MM.1S (cell line): ENCODE measurements at regions not wholly inside any gene's neighbourhood (a gene's known extent, or its start where the extent isn't known, plus 50 kb on each side); places are given as distances from the start of the nearest gene placed in this dataset.
"Not testable (repeated sequence)": the region's sequence is repeated elsewhere in the genome, so short reads cannot be mapped to it uniquely, and the experiment has no call there.

Source experiments
- EZH2 ChIP-seq: fragments of 300-600 bp; sonication (generic); optimal IDR thresholded peaks from 2 replicates; pipeline ENCODE3; 2017; ENCODE audit warnings: low read depth, mild to moderate bottlenecking, antibody characterized with exemption, low read length, mixed read lengths
- EZH2phosphoT487 ChIP-seq: fragments of 300-600 bp; sonication (generic); IDR thresholded peaks from 2 replicates; pipeline ENCODE4 v1.6.1; 2018; ENCODE audit warnings: antibody characterized with exemption, low read length
- TF ChIP-seq, protein P1 (sequence below): fragments of 300-600 bp; sonication (generic); IDR thresholded peaks from 2 replicates; pipeline ENCODE4 v1.5.1; 2016; ENCODE audit warnings: antibody characterized with exemption, low read length, mixed read lengths

DNA sequence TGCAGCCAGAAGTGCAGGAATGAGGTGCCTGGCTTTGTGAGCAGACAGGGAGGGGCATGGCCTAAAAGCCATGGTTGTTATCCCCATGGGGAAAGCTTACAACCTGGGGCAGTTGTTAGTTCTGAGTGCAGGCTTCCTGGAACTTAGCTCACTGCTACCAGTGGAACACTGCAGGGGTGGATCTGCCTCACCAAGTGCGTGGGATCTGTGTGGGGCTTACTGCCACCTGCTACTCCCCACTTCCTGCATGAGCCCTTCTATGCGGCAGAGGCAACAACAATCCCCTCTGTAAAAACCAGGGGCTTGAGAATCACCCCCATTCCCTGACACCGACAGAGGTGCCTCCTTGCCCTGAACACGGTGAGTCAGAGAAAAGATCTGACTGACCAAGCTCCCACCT lies 174.6 kb downstream of the SPIN4 start:
- TF ChIP-seq EZH2, EZH2phosphoT487: not testable (repeated sequence)
- TF ChIP-seq, protein P1, sequence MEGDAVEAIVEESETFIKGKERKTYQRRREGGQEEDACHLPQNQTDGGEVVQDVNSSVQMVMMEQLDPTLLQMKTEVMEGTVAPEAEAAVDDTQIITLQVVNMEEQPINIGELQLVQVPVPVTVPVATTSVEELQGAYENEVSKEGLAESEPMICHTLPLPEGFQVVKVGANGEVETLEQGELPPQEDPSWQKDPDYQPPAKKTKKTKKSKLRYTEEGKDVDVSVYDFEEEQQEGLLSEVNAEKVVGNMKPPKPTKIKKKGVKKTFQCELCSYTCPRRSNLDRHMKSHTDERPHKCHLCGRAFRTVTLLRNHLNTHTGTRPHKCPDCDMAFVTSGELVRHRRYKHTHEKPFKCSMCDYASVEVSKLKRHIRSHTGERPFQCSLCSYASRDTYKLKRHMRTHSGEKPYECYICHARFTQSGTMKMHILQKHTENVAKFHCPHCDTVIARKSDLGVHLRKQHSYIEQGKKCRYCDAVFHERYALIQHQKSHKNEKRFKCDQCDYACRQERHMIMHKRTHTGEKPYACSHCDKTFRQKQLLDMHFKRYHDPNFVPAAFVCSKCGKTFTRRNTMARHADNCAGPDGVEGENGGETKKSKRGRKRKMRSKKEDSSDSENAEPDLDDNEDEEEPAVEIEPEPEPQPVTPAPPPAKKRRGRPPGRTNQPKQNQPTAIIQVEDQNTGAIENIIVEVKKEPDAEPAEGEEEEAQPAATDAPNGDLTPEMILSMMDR = not testable (repeated sequence)
